ENCODE measurements at regions not wholly inside any gene's neighbourhood (a gene's known extent, or its start where the extent isn't known, plus 50 kb on each side); places are given as distances from the start of the nearest gene placed in this dataset.

DNA sequence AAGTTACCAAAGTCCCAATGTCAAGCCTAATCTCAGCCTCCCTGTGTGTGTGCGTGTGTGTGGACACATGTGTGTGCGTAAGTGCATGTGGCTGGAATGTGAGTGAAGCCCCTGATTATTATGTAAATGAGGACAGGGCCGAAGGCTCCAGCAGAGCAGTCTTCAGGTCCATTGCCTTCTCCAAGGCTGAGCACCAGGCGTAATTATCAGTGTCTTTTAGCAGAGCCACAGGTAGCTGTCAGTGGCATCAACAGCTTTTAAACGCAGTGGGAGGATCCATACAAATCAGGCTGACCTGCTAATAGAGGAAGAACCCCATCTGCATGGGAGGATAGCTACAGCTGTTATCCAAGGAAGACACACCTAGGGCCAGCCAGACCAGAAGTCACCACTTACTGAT lies 324.3 kb upstream of the MOCS1 start:
- TF ChIP-seq, protein P1, sequence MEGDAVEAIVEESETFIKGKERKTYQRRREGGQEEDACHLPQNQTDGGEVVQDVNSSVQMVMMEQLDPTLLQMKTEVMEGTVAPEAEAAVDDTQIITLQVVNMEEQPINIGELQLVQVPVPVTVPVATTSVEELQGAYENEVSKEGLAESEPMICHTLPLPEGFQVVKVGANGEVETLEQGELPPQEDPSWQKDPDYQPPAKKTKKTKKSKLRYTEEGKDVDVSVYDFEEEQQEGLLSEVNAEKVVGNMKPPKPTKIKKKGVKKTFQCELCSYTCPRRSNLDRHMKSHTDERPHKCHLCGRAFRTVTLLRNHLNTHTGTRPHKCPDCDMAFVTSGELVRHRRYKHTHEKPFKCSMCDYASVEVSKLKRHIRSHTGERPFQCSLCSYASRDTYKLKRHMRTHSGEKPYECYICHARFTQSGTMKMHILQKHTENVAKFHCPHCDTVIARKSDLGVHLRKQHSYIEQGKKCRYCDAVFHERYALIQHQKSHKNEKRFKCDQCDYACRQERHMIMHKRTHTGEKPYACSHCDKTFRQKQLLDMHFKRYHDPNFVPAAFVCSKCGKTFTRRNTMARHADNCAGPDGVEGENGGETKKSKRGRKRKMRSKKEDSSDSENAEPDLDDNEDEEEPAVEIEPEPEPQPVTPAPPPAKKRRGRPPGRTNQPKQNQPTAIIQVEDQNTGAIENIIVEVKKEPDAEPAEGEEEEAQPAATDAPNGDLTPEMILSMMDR (IDR thresholded peaks at IDR 0.05; ENCODE audit: insufficient read depth, low read depth, low read length) = no peak
- TF ChIP-seq EZH2 (IDR thresholded peaks at IDR 0.05; ENCODE audit: insufficient read depth, low read length) = no peak

Data from astrocyte (in vitro differentiated cells and primary cell).